NCI-H1930 (cell line): ENCODE measurements at regions not wholly inside any gene's neighbourhood (a gene's known extent, or its start where the extent isn't known, plus 50 kb on each side); places are given as distances from the start of the nearest gene placed in this dataset.

Experiments used
- DNase-seq, 2 experiments: peaks; one replicate each; lab custom pipeline; 2025; lab: John Stamatoyannopoulos, UW

DNA sequence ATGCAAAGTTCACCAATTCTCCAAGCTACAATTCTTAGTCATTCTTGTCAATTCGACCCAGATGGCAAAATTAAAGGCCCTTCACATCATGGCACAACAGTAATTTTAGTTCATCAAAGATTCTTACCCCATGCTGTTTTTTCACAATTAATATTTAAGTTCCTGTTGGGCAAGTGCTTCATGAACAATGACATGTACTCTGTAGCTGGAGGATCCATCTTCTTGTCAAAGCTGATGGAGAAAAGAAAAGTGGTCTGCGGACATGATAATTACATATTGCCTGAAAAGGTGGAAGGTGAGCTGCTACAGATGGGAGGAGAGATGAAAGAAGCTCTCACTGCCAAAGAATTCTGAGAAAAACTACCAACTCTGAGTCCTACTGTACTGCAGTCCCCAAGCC, 1370.3 kb upstream of the SLC10A2 start:
- DNase-seq, result no peak

DNA sequence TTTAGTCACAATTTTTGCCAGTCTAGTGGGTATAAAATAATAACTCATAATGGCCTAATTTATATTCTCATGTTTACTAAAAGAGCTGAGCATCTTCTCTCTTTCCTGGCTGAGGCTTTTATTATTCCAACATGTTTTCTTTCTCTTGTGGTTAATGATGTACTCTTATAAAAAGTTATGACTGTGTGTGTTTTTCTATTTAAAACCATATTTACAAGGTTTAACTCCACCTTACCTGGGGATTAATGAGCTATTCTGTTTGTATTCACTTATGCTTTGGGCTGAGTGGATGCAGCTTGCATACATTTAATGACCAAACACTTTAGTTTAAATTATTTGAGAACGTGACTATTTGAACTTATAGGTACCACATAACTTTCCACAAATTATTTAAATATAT, 1365.7 kb upstream of the SLC10A2 start:
- DNase-seq, result no peak

DNA sequence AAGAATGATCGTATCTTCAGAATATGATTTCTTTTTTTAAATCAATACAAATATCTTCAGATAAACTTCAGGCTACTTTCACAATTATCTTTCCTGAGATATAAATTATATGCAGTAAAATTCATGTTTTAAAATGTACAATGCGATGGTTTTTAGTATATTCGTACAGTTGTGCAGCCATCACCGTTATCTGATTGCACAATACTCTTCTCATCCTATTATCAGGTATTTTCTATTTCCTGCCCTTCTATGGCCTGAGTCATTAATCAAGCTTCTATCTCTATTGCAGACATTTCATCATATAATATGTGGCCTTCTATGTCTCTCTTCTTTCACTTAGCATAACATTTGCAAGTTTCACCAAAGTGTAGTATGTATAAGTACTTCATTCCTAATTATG, 1360.2 kb upstream of the SLC10A2 start:
- no peak for DNase-seq

- no peak for DNase-seq
Measured at GRCh38 chr13:104422668-104423067, 1356.5 kb upstream of the SLC10A2 start.

DNA sequence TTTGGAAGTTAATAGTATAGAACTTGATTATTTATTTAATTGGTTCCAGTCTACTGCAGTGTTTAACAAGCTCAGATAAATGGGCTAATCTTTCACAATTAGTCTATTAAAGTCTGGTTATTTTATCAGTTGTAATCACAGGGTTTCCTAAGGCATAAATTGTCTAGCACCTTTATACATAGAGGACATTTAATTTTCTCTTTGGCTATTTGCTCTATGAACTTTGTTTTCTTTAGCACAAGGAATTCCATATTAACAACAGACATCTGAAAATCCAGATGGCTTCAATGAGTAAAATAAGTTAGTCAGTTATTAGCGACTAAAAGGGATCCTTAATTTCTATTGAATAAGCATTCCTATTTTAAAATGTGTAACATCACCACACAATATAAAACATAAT, 1350.8 kb upstream of the SLC10A2 start:
- peak; percentile 27 to 45 for DNase-seq

- no peak for DNase-seq
Measured at GRCh38 chr13:104414771-104415170, 1348.6 kb upstream of the SLC10A2 start.

DNA sequence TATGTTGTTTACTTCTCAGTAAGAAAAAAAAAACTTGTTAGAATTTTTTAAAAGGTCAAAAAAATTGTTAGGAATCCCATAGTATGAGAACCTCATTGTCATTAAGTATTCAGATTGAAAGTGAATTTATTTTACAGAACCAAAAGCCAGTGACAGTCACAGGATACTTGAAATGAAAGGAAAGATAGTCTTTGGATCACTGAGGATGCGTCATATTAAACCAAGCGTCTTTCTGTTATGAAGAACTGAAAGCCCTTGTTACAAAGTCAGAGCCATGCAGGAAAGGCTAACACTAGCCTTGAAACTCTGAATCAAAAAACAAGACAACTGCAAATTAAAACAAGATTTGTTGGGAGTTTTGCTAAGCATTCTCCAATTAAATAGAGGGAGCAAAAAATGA, 1348.0 kb upstream of the SLC10A2 start:
- no peak for DNase-seq

DNA sequence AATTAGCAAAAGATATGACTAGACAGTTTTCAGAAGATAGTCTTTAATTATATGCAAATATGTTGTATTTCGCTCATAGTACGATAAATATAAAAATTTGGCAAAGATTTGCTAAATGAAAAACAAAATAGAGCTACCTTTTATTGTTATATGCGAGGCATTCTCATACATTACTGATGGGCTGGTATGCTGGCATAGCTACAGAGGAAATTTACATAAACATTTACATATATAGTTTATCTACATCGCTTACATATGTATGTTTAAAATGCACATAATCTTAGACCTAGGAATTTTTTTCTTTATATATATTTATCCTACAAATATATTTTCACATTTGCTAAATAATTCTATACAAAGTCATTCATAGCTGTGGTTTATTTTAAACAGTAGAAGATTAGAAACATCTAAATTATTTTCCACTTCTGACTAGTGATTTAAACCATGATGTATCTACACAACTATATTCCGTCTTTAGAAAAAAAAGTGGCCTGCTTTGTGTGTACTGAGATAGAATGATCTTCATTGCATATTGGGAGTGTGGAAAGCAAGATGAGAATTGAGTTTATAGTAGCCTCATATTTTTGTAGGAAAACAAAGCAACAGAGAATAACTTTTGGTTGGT, 1345.0 kb upstream of the SLC10A2 start:
- no peak for DNase-seq

DNA sequence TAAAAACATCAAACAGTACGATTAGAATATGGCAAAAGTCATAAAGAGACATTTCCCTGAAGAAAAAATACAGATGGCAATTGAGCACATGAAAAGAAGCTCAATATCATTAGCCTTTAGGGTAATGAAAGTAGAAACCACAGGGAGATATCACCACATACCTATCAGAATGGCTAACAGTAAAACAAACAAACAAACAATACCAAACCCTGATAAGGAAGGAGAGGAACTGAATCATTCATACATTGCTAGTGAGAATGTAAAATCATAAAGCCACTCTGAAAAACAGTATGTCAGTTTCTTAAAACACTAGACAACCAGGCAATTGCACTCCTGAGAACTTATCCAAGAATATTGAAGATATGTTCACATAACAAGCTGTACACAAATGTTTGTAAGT, 1342.5 kb upstream of the SLC10A2 start:
- no peak for DNase-seq

DNA sequence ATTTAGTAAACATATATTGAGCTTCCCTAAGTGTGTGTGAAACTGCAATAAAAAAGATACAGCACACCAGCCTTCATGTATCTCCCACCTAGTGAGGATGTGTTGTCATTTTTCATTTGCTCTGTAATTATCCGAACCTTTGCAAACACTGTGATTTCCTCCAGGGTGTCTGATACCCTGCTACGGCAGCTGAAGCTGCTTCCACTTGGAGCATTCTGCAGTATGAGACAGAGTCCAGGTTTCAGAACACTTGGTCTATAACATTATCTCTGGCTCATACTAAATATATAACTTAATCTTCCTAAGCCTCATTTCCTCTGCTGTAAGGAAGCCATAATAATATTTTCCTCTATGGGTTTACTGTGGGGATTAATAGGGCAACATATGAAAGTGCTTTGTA, 1338.1 kb upstream of the SLC10A2 start:
- DNase-seq, result no peak

DNA sequence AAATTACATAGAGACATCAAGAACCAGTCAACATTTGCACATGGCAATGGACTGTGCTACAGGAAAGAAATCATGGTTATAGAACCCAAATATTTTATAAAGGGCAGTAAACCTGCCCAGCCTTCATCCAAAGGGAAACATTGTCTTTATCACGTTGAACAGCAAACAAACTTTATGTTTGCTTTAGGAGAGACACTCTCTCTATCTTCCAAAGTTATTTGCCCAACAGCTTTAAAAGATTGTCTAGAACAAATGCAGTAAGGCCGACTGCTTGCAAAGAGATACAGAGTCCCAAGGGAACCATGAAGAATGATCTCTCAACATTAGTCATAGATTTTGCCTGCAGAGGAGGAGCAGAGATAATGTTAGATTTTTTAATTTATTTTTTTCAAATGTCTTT, 1323.5 kb upstream of the SLC10A2 start:
- no peak for DNase-seq

DNA sequence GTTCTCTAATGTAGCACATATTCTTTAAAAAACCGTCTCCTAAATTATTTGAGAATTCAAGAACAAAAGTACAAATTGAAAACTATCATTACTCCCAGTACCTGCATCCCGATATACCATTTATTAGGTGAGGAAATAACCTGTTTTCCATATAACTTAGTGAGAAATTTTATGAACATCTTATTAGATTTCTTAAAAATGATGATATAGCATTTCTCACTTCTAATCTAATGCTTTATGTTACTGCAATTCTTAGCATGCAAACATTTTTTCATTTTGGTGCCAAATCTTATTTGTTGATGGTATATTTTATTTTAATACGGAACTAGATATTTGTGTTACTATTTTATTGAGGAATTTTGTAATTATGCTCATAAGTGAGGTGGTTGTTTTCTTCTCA, 1321.3 kb upstream of the SLC10A2 start:
- DNase-seq, result no peak

- DNase-seq, result no peak
Measured at GRCh38 chr13:104385404-104385803, 1319.2 kb upstream of the SLC10A2 start.

DNA sequence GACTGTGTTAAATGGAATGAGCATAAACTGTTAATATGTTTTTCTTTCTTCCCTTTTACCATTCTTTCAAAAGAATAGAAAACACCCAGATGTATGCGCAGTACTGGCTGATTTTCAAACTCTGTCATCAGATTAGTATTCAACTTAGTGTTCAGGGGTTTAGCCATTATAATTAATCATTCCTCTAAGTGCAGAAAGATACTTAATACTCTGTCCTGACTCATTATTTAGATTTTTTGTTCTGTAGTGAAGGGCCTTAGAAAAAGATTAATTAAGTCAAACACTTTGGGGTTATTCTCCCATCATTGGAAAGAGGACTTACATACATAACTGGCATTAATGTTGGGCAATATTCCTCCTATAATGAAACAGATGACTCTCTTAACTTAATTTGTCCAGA, 1316.7 kb upstream of the SLC10A2 start:
- no peak for DNase-seq

GRCh38 chr13:104376588-104376987, 1310.4 kb upstream of the SLC10A2 start:
- DNase-seq, result no peak

GRCh38 chr13:104375614-104376013, 1309.4 kb upstream of the SLC10A2 start:
- DNase-seq, result no peak

DNA sequence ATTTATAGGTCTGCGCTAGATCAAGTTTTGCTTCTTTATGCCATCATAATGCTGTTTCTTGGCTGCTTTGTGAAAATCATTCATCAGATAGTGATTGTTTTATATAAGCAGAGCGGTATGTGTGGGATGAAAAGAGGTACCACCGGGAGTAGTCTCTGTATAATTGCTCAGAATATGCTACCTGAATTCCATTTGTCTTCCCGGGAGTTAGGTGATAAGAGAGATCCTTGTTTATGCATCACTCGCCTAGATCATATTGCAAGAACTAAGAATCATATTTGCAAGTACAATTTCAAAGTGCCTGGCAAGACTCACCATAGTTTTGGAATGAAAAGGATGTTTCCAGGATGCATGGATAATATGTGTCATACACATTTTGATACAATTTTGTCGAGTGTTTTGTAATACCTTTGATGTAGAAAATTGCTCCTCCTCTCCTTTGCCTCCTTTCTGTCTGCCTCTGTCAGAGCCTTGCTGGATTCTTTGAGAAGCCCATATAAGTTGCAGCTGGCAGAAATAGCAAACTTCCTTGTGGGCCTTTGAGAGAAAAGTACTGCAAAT, 1306.0 kb upstream of the SLC10A2 start:
- no peak for DNase-seq

- DNase-seq, result no peak
Measured at GRCh38 chr13:104365430-104365829, 1299.2 kb upstream of the SLC10A2 start.

- DNase-seq, result no peak
Measured at GRCh38 chr13:104357672-104358354, 1291.6 kb upstream of the SLC10A2 start.

DNA sequence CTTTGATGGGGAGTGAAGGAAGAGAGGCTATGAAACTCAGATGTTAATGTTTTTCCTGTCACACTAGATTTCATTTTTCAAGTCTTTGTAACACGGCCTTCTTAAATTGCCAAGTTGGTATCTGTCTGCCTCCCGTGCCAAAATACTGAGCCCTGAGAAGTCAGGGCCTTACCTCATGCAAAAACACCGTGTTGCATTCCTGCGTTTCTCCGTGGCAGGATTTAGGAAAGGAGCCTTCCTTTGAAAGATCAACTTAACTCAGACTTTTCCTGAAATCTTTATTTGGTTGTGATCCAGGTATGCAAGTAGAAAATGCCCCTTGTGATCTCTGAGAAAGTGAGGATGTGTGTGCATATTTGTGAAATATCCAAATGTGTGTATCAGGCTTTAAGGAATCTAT, 1291.0 kb upstream of the SLC10A2 start:
- DNase-seq, result no peak

DNA sequence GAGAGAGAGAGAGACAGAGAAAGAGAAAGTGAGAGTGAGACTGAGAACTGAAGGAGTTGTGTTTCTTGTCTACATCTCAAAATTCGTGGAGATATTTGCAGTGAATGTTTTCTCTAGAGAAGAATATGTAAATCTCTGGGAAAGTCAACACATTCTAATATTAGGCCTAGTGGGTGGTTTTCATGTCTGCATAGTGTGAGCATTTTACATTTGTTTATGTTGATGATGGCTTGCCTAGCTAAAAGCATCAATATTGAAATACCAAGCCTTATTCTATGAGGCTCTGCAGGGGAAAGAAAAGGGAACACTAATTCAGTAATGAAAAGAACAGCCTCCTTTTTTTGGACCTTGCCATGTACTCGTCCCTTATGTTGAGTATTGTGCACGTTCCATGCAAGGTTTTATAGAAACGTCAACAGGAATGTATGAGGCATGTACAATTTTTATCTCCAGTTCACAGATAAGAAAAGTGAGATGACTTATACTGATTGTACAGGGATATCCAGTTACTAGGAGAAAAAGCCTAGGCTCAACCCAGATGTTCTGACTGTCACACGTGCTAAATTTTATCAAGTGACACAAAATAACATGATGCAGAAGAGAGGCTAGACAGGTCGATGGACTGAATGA, 1288.9 kb upstream of the SLC10A2 start:
- DNase-seq, result no peak

GRCh38 chr13:104327211-104327610, 1261.0 kb upstream of the SLC10A2 start:
- no peak for DNase-seq

DNA sequence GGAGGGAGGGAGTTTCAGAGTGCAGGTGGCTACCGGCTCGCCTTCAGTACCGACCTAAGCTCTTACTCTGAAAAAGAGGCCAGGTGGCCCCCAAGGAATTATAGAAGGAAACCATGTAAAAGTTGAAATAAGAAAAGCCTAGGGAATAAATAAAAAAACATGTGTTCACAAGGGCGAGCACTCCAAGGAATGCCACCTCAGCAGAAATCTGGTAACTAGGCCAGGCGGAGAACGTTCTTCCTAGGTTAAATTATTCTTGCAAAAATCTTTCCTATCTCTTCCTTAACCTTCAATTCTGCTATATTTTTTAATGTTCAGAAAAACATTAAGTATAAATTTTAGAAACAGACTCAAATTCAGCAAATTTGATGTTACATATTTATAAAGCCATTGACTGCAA, 1260.3 kb upstream of the SLC10A2 start:
- DNase-seq, result no peak
